Heart right ventricle (tissue), 16 donors: ENCODE measurements at regions not wholly inside any gene's neighbourhood (a gene's known extent, or its start where the extent isn't known, plus 50 kb on each side); places are given as distances from the start of the nearest gene placed in this dataset.

Experiments
- ATAC-seq, 8 donors: fragments of 200-7000 bp; cut with Tn5 transposase; one replicate each; pipeline ENCODE4 v1.9.1; 2020; ENCODE audit warnings: mild to moderate bottlenecking in 8 of 8, moderate library complexity in 8 of 8, moderate number of reproducible peaks in 1 of 8
- DNase-seq, 2 donors: peaks; one replicate each; pipeline ENCODE4 v3.0.0-alpha.2; 2020
- H3K27ac ChIP-seq, 10 donors: fragments of 200-600 bp; sonication (generic) in 2 of 10; one replicate each; pipeline versions ENCODE4 v1.5.0 to v1.8.0; 2020 to 2022; ENCODE audit warnings: mild to moderate bottlenecking in 3 of 10
- H3K27me3 ChIP-seq, 7 donors: fragments of 200-600 bp; one replicate each; pipeline ENCODE4 v1.8.0; 2021 to 2022; ENCODE audit warnings: mild to moderate bottlenecking in 2 of 7
- H3K36me3 ChIP-seq, 9 donors: fragments of 200-600 bp; sonication (generic) in 1 of 9; one replicate each; pipeline versions ENCODE4 v1.5.0 to v1.8.0; 2020 to 2022; ENCODE audit warnings: mild to moderate bottlenecking in 2 of 9
- H3K4me1 ChIP-seq, 9 donors: fragments of 200-600 bp; sonication (generic) in 1 of 9; one replicate each; pipeline versions ENCODE4 v1.5.0 to v1.8.0; 2020 to 2022; ENCODE audit warnings: mild to moderate bottlenecking in 4 of 9
- H3K4me3 ChIP-seq, 10 donors: fragments of 200-600 bp; sonication (generic) in 2 of 10; one replicate each; pipeline versions ENCODE4 v1.5.0 to v1.8.0; 2020 to 2022; ENCODE audit warnings: mild to moderate bottlenecking in 7 of 10, moderate library complexity in 2 of 10
- H3K9me3 ChIP-seq, 11 donors: fragments of 200-600 bp in 10 of 11; sonication (generic) in 2 of 11; one replicate each; pipeline versions ENCODE4 v1.5.0 to v1.8.0; 2013 to 2022; ENCODE audit warnings: mild to moderate bottlenecking in 2 of 11, control low read depth in 1 of 11, moderate library complexity in 1 of 11
- WGBS, 2 donors: extraction: QIAGEN DNeasy Blood & Tissue Kit; methylation state at CpG; one replicate each; pipeline ENCODE4 v1.1.7; 2013; ENCODE audit warnings: inconsistent platforms in 1 of 2; 5-methylcytosine and 5-hydroxymethylcytosine counted together
- intact Hi-C, 10 donors: fragments of 100-400 bp; cut with DNase I; formaldehyde crosslinking; loops; one replicate each; pipeline versions ENCODE4 v1.11.1 to v1.14.2; 2022
- TF ChIP-seq, protein P1 (sequence below), 9 donors: fragments of 200-600 bp; sonication (generic) in 2 of 9; IDR thresholded peaks; one replicate each; pipeline versions ENCODE4 v1.5.0 to v1.8.0; 2021 to 2022; ENCODE audit warnings: antibody characterized with exemption in 9 of 9, mild to moderate bottlenecking in 5 of 9, moderate library complexity in 1 of 9
- donor health status: Arrhythmogenic right ventricular cardiomyopathy.
- donor health status: ischemic (EF 13 %, LVEDD 7.1; RV severe dilation, severe dysfunction).
- donor health status: healthy with polysubstance abuse.
- donor health status: DM: no; HTN: yes; CAD: no.
- donor health status: DM: no; HTN: no; CAD: no.
- donor health status: ischemic (EF 25% LVEDD 6.9; RV normal size, moderate dysfunction).
- donor health status: ischemic (EF 25% LVEDD 5.7; RV mildly dilated, moderate dysfunction).
- donor health status: healthy.
- donor health status: DM: yes; HTN: yes; CAD: no.
- donor health status: Ischemic cardiomyopathy.
- donor health status: ischemic (EF 35%, LVEDD 5.7; RV mildly dilated, moderate dysfunction).
- donor health status: nonischemic (EF 11% LVEDD 7.7; RV severe dilation, severe dysfunction).
- donor health status: DM: yes; HTN: yes; CAD: no.
- donor health status: PGD.
- donor health status: ischemic (EF 29% LVEDD 5.4; RV normal size, mild dysfunction).
- donor health status: nonischemic (EF 23%, LVEDD 6.1; RV moderate dilation, normal function).

- no peaks in the 10 kb centered on the region for H3K27me3 ChIP-seq
- no peak overlapping the region for H3K4me3 ChIP-seq
- ATAC-seq (no peak), DNase-seq (no peak)
- WGBS, 2 donors, result 96 to 98% methylated on average over 5 of the region's 5 CpGs
- H3K27ac ChIP-seq, result no peak overlapping the region
- TF ChIP-seq, protein P1, sequence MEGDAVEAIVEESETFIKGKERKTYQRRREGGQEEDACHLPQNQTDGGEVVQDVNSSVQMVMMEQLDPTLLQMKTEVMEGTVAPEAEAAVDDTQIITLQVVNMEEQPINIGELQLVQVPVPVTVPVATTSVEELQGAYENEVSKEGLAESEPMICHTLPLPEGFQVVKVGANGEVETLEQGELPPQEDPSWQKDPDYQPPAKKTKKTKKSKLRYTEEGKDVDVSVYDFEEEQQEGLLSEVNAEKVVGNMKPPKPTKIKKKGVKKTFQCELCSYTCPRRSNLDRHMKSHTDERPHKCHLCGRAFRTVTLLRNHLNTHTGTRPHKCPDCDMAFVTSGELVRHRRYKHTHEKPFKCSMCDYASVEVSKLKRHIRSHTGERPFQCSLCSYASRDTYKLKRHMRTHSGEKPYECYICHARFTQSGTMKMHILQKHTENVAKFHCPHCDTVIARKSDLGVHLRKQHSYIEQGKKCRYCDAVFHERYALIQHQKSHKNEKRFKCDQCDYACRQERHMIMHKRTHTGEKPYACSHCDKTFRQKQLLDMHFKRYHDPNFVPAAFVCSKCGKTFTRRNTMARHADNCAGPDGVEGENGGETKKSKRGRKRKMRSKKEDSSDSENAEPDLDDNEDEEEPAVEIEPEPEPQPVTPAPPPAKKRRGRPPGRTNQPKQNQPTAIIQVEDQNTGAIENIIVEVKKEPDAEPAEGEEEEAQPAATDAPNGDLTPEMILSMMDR (IDR thresholded peaks at IDR 0.05), result no peak
- peaks cover 0 to 9% (median 0%) of the 10 kb centered on the region in 11 donors for H3K9me3 ChIP-seq
- no peaks in the 10 kb centered on the region for H3K36me3 ChIP-seq
- H3K4me1 ChIP-seq, result no peaks in the 10 kb centered on the region
- intact Hi-C loops, result no loop called here
Observed at GRCh38 chr2:8046849-8047248, 635.0 kb upstream of the ID2 start.

DNA sequence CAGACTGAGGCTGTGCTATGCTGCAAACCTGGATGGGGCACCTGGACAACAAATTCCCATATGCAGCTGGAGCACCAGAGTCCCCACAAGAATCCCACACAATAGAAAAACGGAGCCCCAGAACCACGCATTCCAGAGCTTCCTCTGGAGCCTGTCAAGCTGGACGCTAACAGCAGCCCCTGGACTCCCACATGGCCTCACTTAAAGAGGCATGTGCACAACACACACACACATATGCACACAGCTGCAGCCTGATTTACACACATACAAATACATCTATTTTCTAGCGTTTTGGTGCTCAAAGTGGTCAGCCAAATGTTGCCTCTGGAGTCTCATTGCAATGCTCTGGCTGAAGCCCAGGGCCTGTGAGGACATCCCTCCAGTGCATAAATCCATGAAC lies 632.7 kb upstream of the ID2 start:
- H3K27ac ChIP-seq, result no peak overlapping the region
- intact Hi-C loops, result no loop called here
- no peaks in the 10 kb centered on the region for H3K36me3 ChIP-seq
- H3K27me3 ChIP-seq, result no peaks in the 10 kb centered on the region
- no peak overlapping the region for H3K4me3 ChIP-seq
- no peaks in the 10 kb centered on the region for H3K4me1 ChIP-seq
- no peaks in the 10 kb centered on the region for H3K9me3 ChIP-seq
- DNase-seq (no peak), ATAC-seq (no peak)
- TF ChIP-seq, protein P1 (IDR thresholded peaks at IDR 0.05), result no peak
- 49 to 57% methylated on average over 4 of the region's 4 CpGs for WGBS, 2 donors

DNA sequence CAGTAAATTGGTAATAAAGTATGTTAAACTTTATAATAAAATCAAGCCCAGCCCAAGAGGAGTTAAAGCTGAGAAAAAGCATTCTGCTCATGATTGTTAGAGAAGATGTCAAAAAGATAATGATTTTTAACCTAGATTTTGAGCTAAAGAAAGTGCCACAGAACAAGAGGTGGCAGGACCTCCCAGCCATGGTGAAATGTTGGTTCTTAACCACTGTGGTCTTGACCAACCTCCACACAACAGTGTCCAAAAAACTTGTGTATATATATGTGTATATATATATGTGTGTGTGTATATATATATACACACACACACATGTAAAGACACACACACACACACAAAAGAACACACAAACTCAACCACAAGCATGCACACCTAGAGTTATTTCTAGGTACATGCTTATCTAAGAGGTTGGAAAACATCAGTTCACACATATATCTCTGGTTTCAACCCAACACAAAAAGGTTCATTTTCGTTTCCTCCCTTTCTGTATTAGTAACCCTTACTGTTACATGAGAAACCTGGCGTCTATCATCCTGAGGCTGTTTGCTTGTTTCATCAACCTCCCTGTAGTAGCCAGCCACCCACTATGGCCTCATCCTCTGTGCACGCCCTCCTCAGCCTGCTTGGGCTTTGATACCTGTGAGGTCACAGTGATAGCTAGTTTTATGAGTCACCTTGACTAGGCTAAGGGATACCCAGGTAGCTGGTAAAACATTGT lies 631.8 kb upstream of the ID2 start:
- H3K9me3 ChIP-seq, result no peaks in the 10 kb centered on the region
- WGBS, 2 donors, result 91 to 93% methylated on average over 3 of the region's 3 CpGs
- H3K27me3 ChIP-seq, result no peaks in the 10 kb centered on the region
- DNase-seq (no peak), ATAC-seq (no peak)
- H3K27ac ChIP-seq, result no peak overlapping the region
- no peaks in the 10 kb centered on the region for H3K36me3 ChIP-seq
- no peaks in the 10 kb centered on the region for H3K4me1 ChIP-seq
- TF ChIP-seq, protein P1 (IDR thresholded peaks at IDR 0.05), result no peak
- H3K4me3 ChIP-seq, result no peak overlapping the region
- intact Hi-C loops, result no loop called here

DNA sequence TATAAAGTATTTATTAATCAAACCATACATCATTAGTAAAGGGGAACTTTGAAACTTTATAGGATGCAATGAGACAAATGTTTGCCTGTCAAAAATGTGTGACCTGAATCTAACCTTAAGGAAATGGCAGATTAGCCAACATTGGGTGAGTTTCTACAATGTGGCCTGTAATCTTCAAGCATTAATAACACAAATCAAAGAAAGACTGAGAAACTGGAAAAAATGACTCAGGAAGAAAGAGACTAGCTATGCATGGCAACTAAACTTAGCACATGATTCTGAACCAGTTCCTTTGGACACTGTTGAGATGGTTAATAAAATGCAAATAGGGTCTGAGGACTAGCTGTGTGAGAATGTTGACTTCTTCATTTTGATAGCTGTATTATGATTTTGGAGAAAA lies 628.6 kb upstream of the ID2 start:
- Histone ChIP-seq H3K27me3 (no peaks in the 10 kb centered on the region), H3K27ac (no peak overlapping the region), H3K9me3 (peaks cover 0 to 11% (median 0%) of the 10 kb centered on the region in 11 donors), H3K36me3 (no peaks in the 10 kb centered on the region), H3K4me1 (peaks cover 0 to 6% (median under 1%) of the 10 kb centered on the region in 9 donors), H3K4me3 (no peak overlapping the region)
- DNase-seq (no peak), ATAC-seq (no peak)
- TF ChIP-seq, protein P1 (IDR thresholded peaks at IDR 0.05), result no peak
- intact Hi-C loops, result no loop called here
